GM23248 (cell line): ENCODE measurements at regions not wholly inside any gene's neighbourhood (a gene's known extent, or its start where the extent isn't known, plus 50 kb on each side); places are given as distances from the start of the nearest gene placed in this dataset.

Experiments
- DNase-seq: peaks from one replicate; pipeline ENCODE4 v3.0.0-alpha.2; 2015
- H2AFZ ChIP-seq: fragments of 200-600 bp; sonication (generic); 2 replicates; pipeline ENCODE4 v1.6.1; 2016; ENCODE audit warnings: antibody characterized with exemption
- H3F3A ChIP-seq: fragments of 200-600 bp; sonication (generic); 2 replicates; pipeline ENCODE4 v1.6.1; 2016; ENCODE audit warnings: mild to moderate bottlenecking, antibody characterized with exemption, mixed run types; ENCODE audit not compliant: insufficient read depth
- H3K27ac ChIP-seq: fragments of 200-600 bp; sonication (generic); 2 replicates; pipeline ENCODE4 v1.5.1; 2016; ENCODE audit warnings: mild to moderate bottlenecking
- H3K27me3 ChIP-seq: fragments of 200-600 bp; sonication (generic); replicated peaks from 2 replicates; pipeline ENCODE4 v1.6.1; 2016; ENCODE audit warnings: mild to moderate bottlenecking; ENCODE audit not compliant: insufficient read depth
- H3K36me3 ChIP-seq: fragments of 200-600 bp; sonication (generic); 2 replicates; pipeline ENCODE4 v1.6.1; 2016; ENCODE audit warnings: low read depth, mild to moderate bottlenecking
- H3K4me1 ChIP-seq: fragments of 200-600 bp; sonication (generic); 2 replicates; pipeline ENCODE4 v1.6.1; 2016; ENCODE audit warnings: mild to moderate bottlenecking; ENCODE audit not compliant: insufficient read depth
- H3K4me2 ChIP-seq: fragments of 200-600 bp; sonication (generic); one replicate; pipeline ENCODE4 v1.6.1; 2016; ENCODE audit warnings: mild to moderate bottlenecking; ENCODE audit not compliant: unreplicated experiment
- H3K4me3 ChIP-seq: fragments of 200-600 bp; sonication (generic); 2 replicates; pipeline ENCODE4 v1.5.1; 2016; ENCODE audit warnings: mild to moderate bottlenecking
- H3K79me2 ChIP-seq: fragments of 200-600 bp; sonication (generic); 2 replicates; pipeline ENCODE4 v1.6.1; 2016; ENCODE audit warnings: mild to moderate bottlenecking; ENCODE audit not compliant: insufficient read depth
- H3K9ac ChIP-seq: fragments of 200-600 bp; sonication (generic); 2 replicates; pipeline ENCODE4 v1.6.1; 2016; ENCODE audit warnings: mild to moderate bottlenecking
- H3K9me2 ChIP-seq: fragments of 200-600 bp; sonication (generic); 2 replicates; pipeline ENCODE4 v1.6.1; 2016; ENCODE audit warnings: mixed run types, mild to moderate bottlenecking, moderate library complexity; ENCODE audit not compliant: insufficient read depth
- H3K9me3 ChIP-seq: fragments of 200-600 bp; sonication (generic); one replicate; pipeline ENCODE4 v1.6.1; 2017; ENCODE audit warnings: low read depth
- H4K20me1 ChIP-seq: fragments of 200-600 bp; sonication (generic); 2 replicates; pipeline ENCODE4 v1.6.0; 2016; ENCODE audit not compliant: insufficient read depth
- EZH2 ChIP-seq: fragments of 200-600 bp; sonication (generic); IDR thresholded peaks from 2 replicates; pipeline ENCODE4 v1.6.1; 2018; ENCODE audit warnings: antibody characterized with exemption, mild to moderate bottlenecking; ENCODE audit not compliant: insufficient read depth, poor library complexity, severe bottlenecking
- EZH2phosphoT487 ChIP-seq: fragments of 200-600 bp; sonication (generic); IDR thresholded peaks from 2 replicates; pipeline ENCODE4 v1.6.1; 2018; ENCODE audit warnings: antibody characterized with exemption, moderate library complexity, mild to moderate bottlenecking, low read depth; ENCODE audit not compliant: insufficient read depth
- whole genome bisulfite sequencing, 2 experiments: methylation state at CpG; one replicate each; pipeline ENCODE4 v1.1.6; 2015 to 2017; ENCODE audit warnings: low lambda C conversion rate in 2 of 2, low coverage in 1 of 2; ENCODE audit errors: missing lambda C conversion rate in 2 of 2; 5-methylcytosine and 5-hydroxymethylcytosine counted together
- in situ Hi-C: fragments of 300-500 bp; cut with MboI; formaldehyde crosslinking; loops from 2 replicates; pipeline ENCODE4 v1.15.0; 2020

DNA sequence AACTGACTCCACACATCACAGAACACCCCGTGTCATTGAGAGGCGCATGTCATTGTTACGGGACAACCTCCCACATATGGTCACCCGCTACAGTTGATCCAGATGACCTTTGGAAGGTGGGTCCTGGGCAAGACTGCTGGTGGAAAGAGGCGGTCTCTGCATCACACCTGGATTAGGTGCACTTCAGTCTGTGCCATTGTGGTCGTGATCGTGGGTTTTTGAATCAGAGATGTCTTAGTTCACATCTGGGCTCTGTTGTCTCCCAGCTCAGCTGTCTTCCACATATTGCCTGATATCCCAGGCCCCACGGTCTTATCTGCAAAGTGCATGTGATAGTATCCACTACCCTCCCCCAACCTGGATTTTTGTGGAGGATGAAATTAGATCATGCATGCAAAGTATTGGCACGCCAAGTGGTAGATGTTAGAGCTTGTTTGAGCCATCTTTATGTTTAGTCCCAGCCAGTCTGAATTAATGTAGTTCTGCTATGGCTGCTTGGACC, 208.7 kb upstream of the FOXN3 start:
- no peaks in the 10 kb centered on the region for H4K20me1 ChIP-seq
- no peak overlapping the region for H3K4me2 ChIP-seq
- H3K4me3 ChIP-seq = no peak overlapping the region
- 87 to 89% methylated on average over 8 to 9 of the region's 9 CpGs for WGBS, 2 experiments
- in situ Hi-C loops = no loop called here
- H3K27ac ChIP-seq = no peak overlapping the region
- H3K36me3 ChIP-seq = no peaks in the 10 kb centered on the region
- TF ChIP-seq EZH2phosphoT487 (no peak), EZH2 (no peak)
- H3K4me1 ChIP-seq = peaks cover 7% of the 10 kb centered on the region
- no peaks in the 10 kb centered on the region for H3K27me3 ChIP-seq
- H3K9me2 ChIP-seq = no peaks in the 10 kb centered on the region
- H2AFZ ChIP-seq = no peak overlapping the region
- H3F3A ChIP-seq = peaks cover 12% of the 10 kb centered on the region
- no peak overlapping the region for H3K9ac ChIP-seq
- DNase-seq = no peak
- no peaks in the 10 kb centered on the region for H3K79me2 ChIP-seq
- no peaks in the 10 kb centered on the region for H3K9me3 ChIP-seq

- H3K9ac ChIP-seq = no peak overlapping the region
- WGBS, 2 experiments = 69 to 73% methylated on average over 19 to 20 of the region's 20 CpGs
- H3K4me1 ChIP-seq = peaks cover 2% of the 10 kb centered on the region
- H2AFZ ChIP-seq = no peak overlapping the region
- no peaks in the 10 kb centered on the region for H4K20me1 ChIP-seq
- no peak for DNase-seq
- no peaks in the 10 kb centered on the region for H3K9me2 ChIP-seq
- no peak overlapping the region for H3K27ac ChIP-seq
- in situ Hi-C loops = no loop called here
- no peaks in the 10 kb centered on the region for H3K9me3 ChIP-seq
- H3K79me2 ChIP-seq = no peaks in the 10 kb centered on the region
- peaks cover 7% of the 10 kb centered on the region for H3F3A ChIP-seq
- H3K4me3 ChIP-seq = no peak overlapping the region
- H3K4me2 ChIP-seq = no peak overlapping the region
- no peaks in the 10 kb centered on the region for H3K27me3 ChIP-seq
- no peaks in the 10 kb centered on the region for H3K36me3 ChIP-seq
- TF ChIP-seq EZH2phosphoT487 (no peak), EZH2 (no peak)
These were observed 208.2 kb upstream of the FOXN3 start for GRCh38 chr14:89625244-89625713.

DNA sequence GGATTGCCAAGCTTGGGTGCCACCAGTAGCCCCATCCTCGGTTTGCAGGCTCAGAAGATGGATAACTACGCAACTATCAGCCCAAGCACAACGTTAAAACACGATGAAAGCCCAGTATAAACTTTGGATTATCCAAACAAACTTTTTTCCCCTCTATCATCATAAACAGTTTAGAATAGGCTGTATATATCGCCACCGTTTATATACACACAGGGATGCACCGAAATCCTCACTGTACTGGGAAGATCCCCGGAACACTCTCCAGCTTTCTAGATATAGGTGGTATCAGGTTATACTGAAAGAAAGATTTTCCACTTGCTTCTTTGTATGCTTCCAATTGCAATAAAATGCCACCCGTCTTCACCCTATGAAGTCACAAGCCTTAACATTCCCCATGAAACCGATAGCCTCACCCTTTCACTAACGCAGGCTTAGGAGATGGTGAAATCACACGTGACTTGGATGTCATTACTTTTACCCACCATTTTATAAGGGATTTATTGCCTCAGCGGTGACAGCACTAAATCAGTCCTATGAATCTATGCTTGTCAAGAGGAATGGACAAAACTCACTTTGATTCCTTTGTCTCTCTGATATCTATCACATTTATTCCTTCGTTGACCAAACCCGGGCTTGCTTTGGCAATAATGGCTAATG, 207.6 kb upstream of the FOXN3 start:
- Histone ChIP-seq H3K27me3 (no peaks in the 10 kb centered on the region), H3K9me3 (no peaks in the 10 kb centered on the region), H3K9ac (no peak overlapping the region), H3K79me2 (no peaks in the 10 kb centered on the region), H3F3A (peaks cover 2% of the 10 kb centered on the region; the same call in 1 of the 2 replicates), H3K4me3 (no peak overlapping the region), H3K27ac (no peak overlapping the region), H4K20me1 (no peaks in the 10 kb centered on the region), H2AFZ (no peak overlapping the region), H3K9me2 (no peaks in the 10 kb centered on the region), H3K36me3 (no peaks in the 10 kb centered on the region), H3K4me1 (no peaks in the 10 kb centered on the region), H3K4me2 (no peak overlapping the region)
- WGBS, 2 experiments = 85 to 89% methylated on average over 15 of the region's 15 CpGs
- TF ChIP-seq EZH2phosphoT487 (no peak), EZH2 (no peak)
- DNase-seq = no peak
- in situ Hi-C loops = no loop called here

GRCh38 chr14:89621791-89622638, 205.0 kb upstream of the FOXN3 start:
- H3K9me3 ChIP-seq = no peaks in the 10 kb centered on the region
- 98 to 100% methylated on average over 14 of the region's 14 CpGs for WGBS, 2 experiments
- H3F3A ChIP-seq = peaks cover 12% of the 10 kb centered on the region; the same call in 1 of the 2 replicates
- no peak overlapping the region for H3K9ac ChIP-seq
- DNase-seq = no peak
- no peak overlapping the region for H3K4me2 ChIP-seq
- no peak overlapping the region for H2AFZ ChIP-seq
- H4K20me1 ChIP-seq = no peaks in the 10 kb centered on the region
- no peak overlapping the region for H3K27ac ChIP-seq
- H3K79me2 ChIP-seq = peaks cover 2% of the 10 kb centered on the region
- H3K27me3 ChIP-seq = no peaks in the 10 kb centered on the region
- peaks cover 7% of the 10 kb centered on the region for H3K4me1 ChIP-seq
- no peak overlapping the region for H3K4me3 ChIP-seq
- in situ Hi-C loops = no loop called here
- TF ChIP-seq EZH2 (no peak), EZH2phosphoT487 (no peak)
- H3K9me2 ChIP-seq = no peaks in the 10 kb centered on the region
- H3K36me3 ChIP-seq = no peaks in the 10 kb centered on the region
